HCT116 (cell line): ENCODE measurements at regions not wholly inside any gene's neighbourhood (a gene's known extent, or its start where the extent isn't known, plus 50 kb on each side); places are given as distances from the start of the nearest gene placed in this dataset.

Experiments used
- CEBPB ChIP-seq: IDR thresholded peaks from 2 replicates; pipeline ENCODE4 v1.6.1; 2012; ENCODE audit warnings: low read depth
- CTCF ChIP-seq, 3 experiments: fragments of 200-600 bp in 1 of 3; sonication (generic) in 1 of 3; IDR thresholded peaks in 2 of 3; conservative IDR thresholded peaks in 1 of 3; 2 replicates each; pipeline ENCODE4 v1.5.1; 2012 to 2017; ENCODE audit warnings: low read depth in 2 of 3, low read length in 2 of 3, antibody characterized with exemption in 1 of 3, borderline replicate concordance in 1 of 3, control low read depth in 1 of 3, mild to moderate bottlenecking in 1 of 3, mixed read lengths in 1 of 3, mixed run types in 1 of 3, moderate library complexity in 1 of 3; ENCODE audit not compliant: insufficient read depth in 1 of 3
- EZH2 ChIP-seq: fragments of 200-600 bp; sonication (generic); IDR thresholded peaks from 2 replicates; pipeline ENCODE4 v1.6.1; 2017; ENCODE audit warnings: antibody characterized with exemption, mixed run types
- POLR2A ChIP-seq: IDR thresholded peaks from 2 replicates; pipeline ENCODE4 v1.7.0; 2011; ENCODE audit warnings: borderline replicate concordance; ENCODE audit not compliant: insufficient read depth, insufficient read length; ENCODE audit errors: extremely low read depth
- RAD21 ChIP-seq: IDR thresholded peaks from 2 replicates; pipeline ENCODE4 v1.6.1; 2012; ENCODE audit warnings: low read depth, mild to moderate bottlenecking
- REST ChIP-seq: IDR thresholded peaks from 2 replicates; pipeline ENCODE4 v1.6.1; 2012; ENCODE audit warnings: low read depth
- SIN3A ChIP-seq: IDR thresholded peaks from 2 replicates; pipeline ENCODE4 v1.6.1; 2012; ENCODE audit warnings: low read depth
- SRF ChIP-seq: IDR thresholded peaks from 2 replicates; pipeline ENCODE4 v1.6.1; 2012; ENCODE audit warnings: low read depth

GRCh38 chr1:56268519-56269140 lies 310.7 kb downstream of the PLPP3 start:
- TF ChIP-seq REST = no peak
- TF ChIP-seq POLR2A = no peak
- TF ChIP-seq SRF = no peak
- no peak for TF ChIP-seq RAD21
- TF ChIP-seq EZH2 = no peak
- no peak for TF ChIP-seq CEBPB
- no peak for TF ChIP-seq CTCF (IDR thresholded peaks at IDR 0.05 in 2 of 3, conservative IDR thresholded peaks at IDR 0.05 in 1 of 3; ENCODE audit: borderline replicate concordance in 1 of 3, insufficient read depth in 1 of 3, low read depth in 2 of 3, low read length in 2 of 3)
- TF ChIP-seq SIN3A = no peak
